Breast epithelium (tissue), 4 donors: ENCODE measurements at regions not wholly inside any gene's neighbourhood (a gene's known extent, or its start where the extent isn't known, plus 50 kb on each side); places are given as distances from the start of the nearest gene placed in this dataset.

Experiments
- DNase-seq, 2 donors: peaks; one replicate each; pipeline ENCODE4 v3.0.0-alpha.2; 2019; ENCODE audit warnings: low spot score in 2 of 2
- H3K27ac ChIP-seq, 2 donors: fragments of 200-600 bp; sonication (generic) in 1 of 2; one replicate each; pipeline ENCODE4 v1.5.1; 2016 to 2019; ENCODE audit warnings: mild to moderate bottlenecking in 1 of 2
- H3K27me3 ChIP-seq, 2 donors: fragments of 200-600 bp; sonication (generic) in 1 of 2; one replicate each; pipeline versions ENCODE4 v1.5.1 to v1.6.0; 2017 to 2019; ENCODE audit warnings: control low read depth in 1 of 2, mild to moderate bottlenecking in 1 of 2
- H3K36me3 ChIP-seq: fragments of 200-600 bp; one replicate; pipeline ENCODE4 v1.5.1; 2019
- H3K4me1 ChIP-seq, 2 donors: fragments of 200-600 bp; sonication (generic); one replicate each; pipeline ENCODE4 v1.5.1; 2016 to 2019; ENCODE audit warnings: control low read depth in 1 of 2
- H3K4me3 ChIP-seq, 3 donors: fragments of 200-600 bp; sonication (generic); 1 replicate in 2 of 3; 2 replicates in 1 of 3; pipeline ENCODE4 v1.5.1; 2016 to 2019; ENCODE audit warnings: mild to moderate bottlenecking in 3 of 3, moderate library complexity in 2 of 3
- H3K9me3 ChIP-seq, 2 donors: fragments of 200-600 bp; sonication (generic) in 1 of 2; one replicate each; pipeline ENCODE4 v1.5.1; 2016 to 2019; ENCODE audit warnings: control low read depth in 1 of 2
- CTCF ChIP-seq, 3 donors: fragments of 450-650 bp; IDR thresholded peaks; one replicate each; pipeline ENCODE4 v1.5.1; 2016 to 2017; ENCODE audit warnings: antibody characterized with exemption in 3 of 3, mild to moderate bottlenecking in 3 of 3, moderate library complexity in 3 of 3
- POLR2A ChIP-seq: fragments of 450-650 bp; IDR thresholded peaks from one replicate; pipeline ENCODE4 v1.6.1; 2016; ENCODE audit warnings: antibody characterized with exemption, mild to moderate bottlenecking, moderate library complexity
- POLR2AphosphoS5 ChIP-seq, 3 donors: sonication (generic); formaldehyde crosslinking; IDR thresholded peaks; one replicate each; pipeline ENCODE4 v1.6.1; 2017; ENCODE audit warnings: antibody characterized with exemption in 3 of 3
- intact Hi-C: fragments of 100-400 bp; cut with DNase I; formaldehyde crosslinking; loops from one replicate; pipeline ENCODE4 v1.15.1; 2023; ENCODE audit warnings: low total_unique reads

- Histone ChIP-seq H3K9me3 (no peaks in the 10 kb centered on the region), H3K4me1 (no peaks in the 10 kb centered on the region), H3K4me3 (no peak overlapping the region), H3K27ac (no peak overlapping the region), H3K36me3 (no peaks in the 10 kb centered on the region), H3K27me3 (no peaks in the 10 kb centered on the region)
- DNase-seq: no peak
- intact Hi-C loops: no loop called here
- TF ChIP-seq POLR2AphosphoS5 (IDR thresholded peaks at IDR 0.05) (no peak), CTCF (IDR thresholded peaks at IDR 0.05) (no peak), POLR2A (no peak)
These were observed 207.8 kb upstream of the TARS1 start for GRCh38 chr5:33232731-33233505.

GRCh38 chr5:33235304-33235703 lies 205.5 kb upstream of the TARS1 start:
- intact Hi-C loops: no loop called here
- H3K27me3 ChIP-seq: no peaks in the 10 kb centered on the region
- TF ChIP-seq CTCF (IDR thresholded peaks at IDR 0.05): no peak
- TF ChIP-seq POLR2AphosphoS5 (IDR thresholded peaks at IDR 0.05): no peak
- no peak for TF ChIP-seq POLR2A
- H3K9me3 ChIP-seq: no peaks in the 10 kb centered on the region
- no peaks in the 10 kb centered on the region for H3K36me3 ChIP-seq
- DNase-seq: no peak
- no peaks in the 10 kb centered on the region for H3K4me1 ChIP-seq
- no peak overlapping the region for H3K4me3 ChIP-seq
- H3K27ac ChIP-seq: no peak overlapping the region

- DNase-seq: no peak
- TF ChIP-seq POLR2A (no peak), CTCF (IDR thresholded peaks at IDR 0.05) (no peak), POLR2AphosphoS5 (IDR thresholded peaks at IDR 0.05) (no peak)
- no peaks in the 10 kb centered on the region for H3K27me3 ChIP-seq
- H3K9me3 ChIP-seq: no peaks in the 10 kb centered on the region
- intact Hi-C loops: no loop called here
- H3K27ac ChIP-seq: no peak overlapping the region
- H3K4me3 ChIP-seq: no peak overlapping the region
- H3K36me3 ChIP-seq: no peaks in the 10 kb centered on the region
- no peaks in the 10 kb centered on the region for H3K4me1 ChIP-seq
These were observed 204.9 kb upstream of the TARS1 start for GRCh38 chr5:33235824-33236223.

GRCh38 chr5:33237471-33237870 lies 203.3 kb upstream of the TARS1 start:
- TF ChIP-seq POLR2AphosphoS5 (IDR thresholded peaks at IDR 0.05): no peak
- no peaks in the 10 kb centered on the region for H3K4me1 ChIP-seq
- no peaks in the 10 kb centered on the region for H3K9me3 ChIP-seq
- no peak for DNase-seq
- intact Hi-C loops: no loop called here
- no peaks in the 10 kb centered on the region for H3K27me3 ChIP-seq
- no peak overlapping the region for H3K27ac ChIP-seq
- no peaks in the 10 kb centered on the region for H3K36me3 ChIP-seq
- H3K4me3 ChIP-seq: no peak overlapping the region

- intact Hi-C loops: no loop called here
- DNase-seq: no peak
- Histone ChIP-seq H3K9me3 (no peaks in the 10 kb centered on the region), H3K4me3 (no peak overlapping the region), H3K36me3 (no peaks in the 10 kb centered on the region), H3K27me3 (no peaks in the 10 kb centered on the region), H3K4me1 (no peaks in the 10 kb centered on the region), H3K27ac (no peak overlapping the region)
- TF ChIP-seq CTCF (IDR thresholded peaks at IDR 0.05): no peak
- TF ChIP-seq POLR2A: no peak
- no peak for TF ChIP-seq POLR2AphosphoS5 (IDR thresholded peaks at IDR 0.05)
These were observed 201.7 kb upstream of the TARS1 start for GRCh38 chr5:33238826-33239695.
